Activated naive CD8-positive, alpha-beta T cell treated with anti-CD3 and anti-CD28 coated beads for 36 hours (primary cell): ENCODE measurements at regions not wholly inside any gene's neighbourhood (a gene's known extent, or its start where the extent isn't known, plus 50 kb on each side); places are given as distances from the start of the nearest gene placed in this dataset.

Source experiments
- DNase-seq: peaks from one replicate; pipeline ENCODE4 v3.0.0; 2021
- H3K27ac Mint-ChIP-seq: one replicate; pipeline ENCODE4 v1.8.0; 2022; ENCODE audit warnings: mild to moderate bottlenecking, moderate library complexity, mixed read lengths
- H3K27me3 Mint-ChIP-seq: one replicate; pipeline ENCODE4 v1.8.0; 2022; ENCODE audit warnings: mild to moderate bottlenecking, mixed read lengths
- H3K36me3 Mint-ChIP-seq: one replicate; pipeline ENCODE4 v1.8.0; 2021; ENCODE audit warnings: mild to moderate bottlenecking, mixed read lengths
- H3K4me1 Mint-ChIP-seq: one replicate; pipeline ENCODE4 v1.8.0; 2021; ENCODE audit warnings: mixed read lengths
- H3K4me3 Mint-ChIP-seq: one replicate; pipeline ENCODE4 v1.8.0; 2022; ENCODE audit warnings: mild to moderate bottlenecking, moderate library complexity, mixed read lengths
- H3K9me3 Mint-ChIP-seq: one replicate; pipeline ENCODE4 v1.8.0; 2022; ENCODE audit warnings: mixed read lengths

- Mint-ChIP-seq H3K27ac (no peak overlapping the region), H3K36me3 (no peaks in the 10 kb centered on the region), H3K27me3 (peaks cover 12% of the 10 kb centered on the region), H3K4me1 (no peaks in the 10 kb centered on the region), H3K4me3 (no peak overlapping the region), H3K9me3 (no peaks in the 10 kb centered on the region)
- no peak for DNase-seq
Measured at GRCh38 chrX:110444996-110445395, 86.3 kb downstream of the RTL9 start.

GRCh38 chrX:110448459-110448858 lies 89.8 kb downstream of the RTL9 start:
- no peak overlapping the region for H3K4me3 Mint-ChIP-seq

GRCh38 chrX:110449312-110449711 lies 90.7 kb downstream of the RTL9 start:
- Mint-ChIP-seq H3K4me1 (no peaks in the 10 kb centered on the region), H3K27ac (no peak overlapping the region), H3K9me3 (no peaks in the 10 kb centered on the region), H3K36me3 (no peaks in the 10 kb centered on the region), H3K4me3 (no peak overlapping the region), H3K27me3 (peaks cover 10% of the 10 kb centered on the region)
- no peak for DNase-seq

More at GRCh38 chrX:110448459-110448858, 89.8 kb downstream of the RTL9 start:
- Mint-ChIP-seq H3K27me3 (peaks cover 10% of the 10 kb centered on the region), H3K4me1 (no peaks in the 10 kb centered on the region), H3K27ac (no peak overlapping the region), H3K9me3 (no peaks in the 10 kb centered on the region), H3K36me3 (no peaks in the 10 kb centered on the region)
- no peak for DNase-seq

- Mint-ChIP-seq H3K27me3 (peaks cover 7% of the 10 kb centered on the region), H3K27ac (no peak overlapping the region), H3K36me3 (no peaks in the 10 kb centered on the region), H3K9me3 (no peaks in the 10 kb centered on the region), H3K4me3 (no peak overlapping the region), H3K4me1 (no peaks in the 10 kb centered on the region)
- DNase-seq: peak; percentile 29
Measured at GRCh38 chrX:110450050-110450449, 91.4 kb downstream of the RTL9 start.

- Mint-ChIP-seq H3K27ac (no peak overlapping the region), H3K4me3 (no peak overlapping the region), H3K36me3 (no peaks in the 10 kb centered on the region), H3K9me3 (no peaks in the 10 kb centered on the region), H3K27me3 (peaks cover 3% of the 10 kb centered on the region), H3K4me1 (no peaks in the 10 kb centered on the region)
- DNase-seq: no peak
Measured at GRCh38 chrX:110454336-110454735, 95.7 kb downstream of the RTL9 start.

- no peaks in the 10 kb centered on the region for H3K4me1 Mint-ChIP-seq
- H3K27me3 Mint-ChIP-seq: peaks cover 6% of the 10 kb centered on the region
- no peaks in the 10 kb centered on the region for H3K9me3 Mint-ChIP-seq
- H3K27ac Mint-ChIP-seq: no peak overlapping the region
- no peak for DNase-seq
- H3K4me3 Mint-ChIP-seq: no peak overlapping the region
- H3K36me3 Mint-ChIP-seq: no peaks in the 10 kb centered on the region
Measured at GRCh38 chrX:110462957-110463356, 104.3 kb downstream of the RTL9 start.

GRCh38 chrX:110466790-110467189 lies 108.1 kb downstream of the RTL9 start:
- Mint-ChIP-seq H3K4me1 (no peaks in the 10 kb centered on the region), H3K36me3 (no peaks in the 10 kb centered on the region), H3K4me3 (no peak overlapping the region), H3K9me3 (no peaks in the 10 kb centered on the region), H3K27ac (no peak overlapping the region), H3K27me3 (peaks cover 3% of the 10 kb centered on the region)
- DNase-seq: no peak

GRCh38 chrX:110472265-110472664 lies 113.6 kb downstream of the RTL9 start:
- H3K4me1 Mint-ChIP-seq: no peaks in the 10 kb centered on the region
- H3K9me3 Mint-ChIP-seq: no peaks in the 10 kb centered on the region
- H3K36me3 Mint-ChIP-seq: no peaks in the 10 kb centered on the region
- DNase-seq: no peak
- H3K27ac Mint-ChIP-seq: no peak overlapping the region
- peaks cover 3% of the 10 kb centered on the region for H3K27me3 Mint-ChIP-seq
- no peak overlapping the region for H3K4me3 Mint-ChIP-seq

GRCh38 chrX:110477593-110478228 lies 119.1 kb downstream of the RTL9 start:
- Mint-ChIP-seq H3K27ac (no peak overlapping the region), H3K4me1 (no peaks in the 10 kb centered on the region), H3K27me3 (peaks cover 4% of the 10 kb centered on the region), H3K4me3 (no peak overlapping the region), H3K9me3 (peaks cover 1% of the 10 kb centered on the region), H3K36me3 (no peaks in the 10 kb centered on the region)
- DNase-seq: no peak

- Mint-ChIP-seq H3K36me3 (no peaks in the 10 kb centered on the region), H3K9me3 (peaks cover 1% of the 10 kb centered on the region), H3K4me1 (no peaks in the 10 kb centered on the region), H3K4me3 (no peak overlapping the region), H3K27me3 (peaks cover 14% of the 10 kb centered on the region), H3K27ac (no peak overlapping the region)
- DNase-seq: no peak
Measured at GRCh38 chrX:110491846-110492620, 133.4 kb downstream of the RTL9 start.

- Mint-ChIP-seq H3K4me3 (no peak overlapping the region), H3K36me3 (no peaks in the 10 kb centered on the region)
Measured at GRCh38 chrX:110504947-110505346, 146.3 kb downstream of the RTL9 start.

GRCh38 chrX:110509755-110510532 lies 151.3 kb downstream of the RTL9 start:
- Mint-ChIP-seq H3K36me3 (peaks cover 2% of the 10 kb centered on the region), H3K4me1 (no peaks in the 10 kb centered on the region), H3K27ac (no peak overlapping the region), H3K27me3 (peaks cover 3% of the 10 kb centered on the region), H3K4me3 (no peak overlapping the region), H3K9me3 (peaks cover 1% of the 10 kb centered on the region)
- DNase-seq: no peak

More at GRCh38 chrX:110504947-110505346, 146.3 kb downstream of the RTL9 start:
- Mint-ChIP-seq H3K27ac (no peak overlapping the region), H3K9me3 (no peaks in the 10 kb centered on the region), H3K27me3 (peaks cover 7% of the 10 kb centered on the region), H3K4me1 (no peaks in the 10 kb centered on the region)
- DNase-seq: no peak

GRCh38 chrX:110511238-110511637 lies 152.6 kb downstream of the RTL9 start:
- peaks cover 2% of the 10 kb centered on the region for H3K36me3 Mint-ChIP-seq
- H3K4me3 Mint-ChIP-seq: no peak overlapping the region
- no peak overlapping the region for H3K27ac Mint-ChIP-seq
- H3K9me3 Mint-ChIP-seq: peaks cover 1% of the 10 kb centered on the region
- DNase-seq: no peak
- no peaks in the 10 kb centered on the region for H3K4me1 Mint-ChIP-seq
- no peaks in the 10 kb centered on the region for H3K27me3 Mint-ChIP-seq

- H3K27ac Mint-ChIP-seq: no peak overlapping the region
- no peak overlapping the region for H3K4me3 Mint-ChIP-seq
- DNase-seq: no peak
- no peaks in the 10 kb centered on the region for H3K4me1 Mint-ChIP-seq
- peaks cover 1% of the 10 kb centered on the region for H3K9me3 Mint-ChIP-seq
- H3K27me3 Mint-ChIP-seq: no peaks in the 10 kb centered on the region
- H3K36me3 Mint-ChIP-seq: peaks cover 2% of the 10 kb centered on the region
Measured at GRCh38 chrX:110512341-110512740, 153.7 kb downstream of the RTL9 start.

- Mint-ChIP-seq H3K27me3 (no peaks in the 10 kb centered on the region), H3K27ac (no peak overlapping the region), H3K9me3 (peaks cover 1% of the 10 kb centered on the region), H3K4me3 (no peak overlapping the region), H3K4me1 (no peaks in the 10 kb centered on the region), H3K36me3 (peaks cover 2% of the 10 kb centered on the region)
- DNase-seq: no peak
Measured at GRCh38 chrX:110514509-110514908, 155.9 kb downstream of the RTL9 start.
